D721Med (cell line): ENCODE measurements at regions not wholly inside any gene's neighbourhood (a gene's known extent, or its start where the extent isn't known, plus 50 kb on each side); places are given as distances from the start of the nearest gene placed in this dataset.

Source experiments
- DNase-seq: peaks from one replicate; pipeline ENCODE4 v3.0.0; 2011; ENCODE audit warnings: low spot score; ENCODE audit not compliant: insufficient read length
- FAIRE-seq: peaks from 2 replicates; lab custom pipeline; 2011; peaks lifted over from hg19 to GRCh38; lab: Jason Lieb, UNC
- CTCF ChIP-seq: IDR thresholded peaks from 2 replicates; pipeline ENCODE4 v1.5.1; 2012; ENCODE audit warnings: mild to moderate bottlenecking, control low read depth; ENCODE audit not compliant: insufficient read depth; ENCODE audit errors: missing control alignments

GRCh38 chr2:890214-890613 lies 60.4 kb upstream of the SNTG2 start:
- no peak for TF ChIP-seq CTCF
- DNase-seq (no peak), FAIRE-seq (no peak)

GRCh38 chr2:888906-889566 lies 61.6 kb upstream of the SNTG2 start:
- DNase-seq (no peak), FAIRE-seq (no peak)
- TF ChIP-seq CTCF: no peak

GRCh38 chr2:888211-888801 lies 62.3 kb upstream of the SNTG2 start:
- no peak for TF ChIP-seq CTCF
- FAIRE-seq: no peak
- DNase-seq: no peak

- DNase-seq: no peak
- TF ChIP-seq CTCF: no peak
- no peak for FAIRE-seq
These were observed 63.0 kb upstream of the SNTG2 start for GRCh38 chr2:887639-888038.

GRCh38 chr2:886072-887022 lies 64.3 kb upstream of the SNTG2 start:
- DNase-seq (no peak), FAIRE-seq (no peak)
- TF ChIP-seq CTCF: no peak

GRCh38 chr2:885230-886071 lies 65.2 kb upstream of the SNTG2 start:
- no peak for TF ChIP-seq CTCF
- DNase-seq: no peak
- no peak for FAIRE-seq
